ENCODE measurements at regions not wholly inside any gene's neighbourhood (a gene's known extent, or its start where the extent isn't known, plus 50 kb on each side); places are given as distances from the start of the nearest gene placed in this dataset.

DNA sequence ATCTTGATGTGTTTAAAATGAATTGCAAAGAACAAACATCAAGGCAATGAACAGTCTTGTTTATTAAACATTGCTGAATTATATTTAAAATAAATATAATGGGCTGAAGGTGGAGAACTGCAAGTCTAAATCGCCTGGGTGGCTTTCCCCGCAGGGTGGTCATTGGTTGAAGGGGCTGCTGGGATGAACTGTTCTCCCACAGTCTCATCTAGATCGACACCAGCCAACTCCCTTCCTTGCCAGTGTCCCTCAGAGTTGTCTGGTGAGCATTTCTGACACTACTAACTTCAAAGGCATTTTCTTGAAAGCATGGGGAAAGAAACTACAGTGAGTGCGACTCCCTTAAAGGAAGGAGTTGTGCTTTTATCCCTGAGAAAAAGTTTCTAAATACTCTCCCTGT lies 196.5 kb upstream of the LRTM1 start:
- no peak for TF ChIP-seq POLR2A (IDR thresholded peaks at IDR 0.05; ENCODE audit: extremely low read depth, insufficient read length)
- TF ChIP-seq, protein P1, sequence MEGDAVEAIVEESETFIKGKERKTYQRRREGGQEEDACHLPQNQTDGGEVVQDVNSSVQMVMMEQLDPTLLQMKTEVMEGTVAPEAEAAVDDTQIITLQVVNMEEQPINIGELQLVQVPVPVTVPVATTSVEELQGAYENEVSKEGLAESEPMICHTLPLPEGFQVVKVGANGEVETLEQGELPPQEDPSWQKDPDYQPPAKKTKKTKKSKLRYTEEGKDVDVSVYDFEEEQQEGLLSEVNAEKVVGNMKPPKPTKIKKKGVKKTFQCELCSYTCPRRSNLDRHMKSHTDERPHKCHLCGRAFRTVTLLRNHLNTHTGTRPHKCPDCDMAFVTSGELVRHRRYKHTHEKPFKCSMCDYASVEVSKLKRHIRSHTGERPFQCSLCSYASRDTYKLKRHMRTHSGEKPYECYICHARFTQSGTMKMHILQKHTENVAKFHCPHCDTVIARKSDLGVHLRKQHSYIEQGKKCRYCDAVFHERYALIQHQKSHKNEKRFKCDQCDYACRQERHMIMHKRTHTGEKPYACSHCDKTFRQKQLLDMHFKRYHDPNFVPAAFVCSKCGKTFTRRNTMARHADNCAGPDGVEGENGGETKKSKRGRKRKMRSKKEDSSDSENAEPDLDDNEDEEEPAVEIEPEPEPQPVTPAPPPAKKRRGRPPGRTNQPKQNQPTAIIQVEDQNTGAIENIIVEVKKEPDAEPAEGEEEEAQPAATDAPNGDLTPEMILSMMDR (IDR thresholded peaks at IDR 0.05; ENCODE audit: low read depth, low read length), result no peak
- no peak for TF ChIP-seq MYC (IDR thresholded peaks at IDR 0.05; ENCODE audit: low read depth, low read length)
- TF ChIP-seq, protein P2, sequence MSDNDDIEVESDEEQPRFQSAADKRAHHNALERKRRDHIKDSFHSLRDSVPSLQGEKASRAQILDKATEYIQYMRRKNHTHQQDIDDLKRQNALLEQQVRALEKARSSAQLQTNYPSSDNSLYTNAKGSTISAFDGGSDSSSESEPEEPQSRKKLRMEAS (IDR thresholded peaks at IDR 0.05; ENCODE audit: low read depth, low read length), result no peak
